ENCODE measurements at regions not wholly inside any gene's neighbourhood (a gene's known extent, or its start where the extent isn't known, plus 50 kb on each side); places are given as distances from the start of the nearest gene placed in this dataset.

GRCh38 chr2:217723981-217724380 is 278.8 kb downstream of the TNS1 start:
- no peak overlapping the region for H3K4me3 ChIP-seq (ENCODE audit: low read depth, low read length)
- DNase-seq (ENCODE audit: low read depth), result no peak
- TF ChIP-seq POLR2A (IDR thresholded peaks at IDR 0.05; ENCODE audit: extremely low read depth, insufficient read length) (no peak), MAX (IDR thresholded peaks at IDR 0.05; ENCODE audit: low read depth, low read length) (no peak), MYC (IDR thresholded peaks at IDR 0.05; ENCODE audit: low read depth, low read length) (no peak)

- TF ChIP-seq POLR2A (IDR thresholded peaks at IDR 0.05; ENCODE audit: extremely low read depth, insufficient read length) (no peak), MAX (IDR thresholded peaks at IDR 0.05; ENCODE audit: low read depth, low read length) (no peak)
- H3K4me3 ChIP-seq (ENCODE audit: low read depth, low read length), result no peak overlapping the region
- no peak for DNase-seq (ENCODE audit: low read depth)
Measured at GRCh38 chr2:217722883-217723472, 279.8 kb downstream of the TNS1 start.

- no peak for DNase-seq (ENCODE audit: low read depth)
- TF ChIP-seq POLR2A (IDR thresholded peaks at IDR 0.05; ENCODE audit: extremely low read depth, insufficient read length), result no peak
- TF ChIP-seq MAX (IDR thresholded peaks at IDR 0.05; ENCODE audit: low read depth, low read length), result no peak
- no peak for TF ChIP-seq CTCF (IDR thresholded peaks at IDR 0.05; ENCODE audit: low read depth, low read length)
- no peak for TF ChIP-seq MYC (IDR thresholded peaks at IDR 0.05; ENCODE audit: low read depth, low read length)
- H3K4me3 ChIP-seq (ENCODE audit: low read depth, low read length), result no peak overlapping the region
Measured at GRCh38 chr2:217717646-217718045, 285.1 kb downstream of the TNS1 start.

- TF ChIP-seq MAX (IDR thresholded peaks at IDR 0.05; ENCODE audit: low read depth, low read length), result no peak
- TF ChIP-seq CTCF (IDR thresholded peaks at IDR 0.05; ENCODE audit: low read depth, low read length), result no peak
- TF ChIP-seq POLR2A (IDR thresholded peaks at IDR 0.05; ENCODE audit: extremely low read depth, insufficient read length), result no peak
- TF ChIP-seq MYC (IDR thresholded peaks at IDR 0.05; ENCODE audit: low read depth, low read length), result no peak
- no peak for DNase-seq (ENCODE audit: low read depth)
- no peak overlapping the region for H3K4me3 ChIP-seq (ENCODE audit: low read depth, low read length)
Measured at GRCh38 chr2:217715484-217715883, 287.3 kb downstream of the TNS1 start.

- no peak overlapping the region for H3K4me3 ChIP-seq (ENCODE audit: low read depth, low read length)
- DNase-seq (ENCODE audit: low read depth), result peak; percentile 11
- TF ChIP-seq MYC (IDR thresholded peaks at IDR 0.05; ENCODE audit: low read depth, low read length) (no peak), POLR2A (IDR thresholded peaks at IDR 0.05; ENCODE audit: extremely low read depth, insufficient read length) (no peak), CTCF (IDR thresholded peaks at IDR 0.05; ENCODE audit: low read depth, low read length) (no peak), MAX (IDR thresholded peaks at IDR 0.05; ENCODE audit: low read depth, low read length) (no peak)
Measured at GRCh38 chr2:217714287-217714751, 288.5 kb downstream of the TNS1 start.

- H3K4me3 ChIP-seq (ENCODE audit: low read depth, low read length), result no peak overlapping the region
- no peak for TF ChIP-seq POLR2A (IDR thresholded peaks at IDR 0.05; ENCODE audit: extremely low read depth, insufficient read length)
- peak; percentile 96 for TF ChIP-seq CTCF (IDR thresholded peaks at IDR 0.05; ENCODE audit: low read depth, low read length)
- no peak for TF ChIP-seq MYC (IDR thresholded peaks at IDR 0.05; ENCODE audit: low read depth, low read length)
- peak; percentile 70 for DNase-seq (ENCODE audit: low read depth)
Measured at GRCh38 chr2:217713395-217714286, 289.2 kb downstream of the TNS1 start.

Data from NB4 (cell line).